ENCODE measurements at regions not wholly inside any gene's neighbourhood (a gene's known extent, or its start where the extent isn't known, plus 50 kb on each side); places are given as distances from the start of the nearest gene placed in this dataset.

GRCh38 chr1:59229138-59229537 is 67.8 kb upstream of the FGGY start:
- TF ChIP-seq, protein P1, sequence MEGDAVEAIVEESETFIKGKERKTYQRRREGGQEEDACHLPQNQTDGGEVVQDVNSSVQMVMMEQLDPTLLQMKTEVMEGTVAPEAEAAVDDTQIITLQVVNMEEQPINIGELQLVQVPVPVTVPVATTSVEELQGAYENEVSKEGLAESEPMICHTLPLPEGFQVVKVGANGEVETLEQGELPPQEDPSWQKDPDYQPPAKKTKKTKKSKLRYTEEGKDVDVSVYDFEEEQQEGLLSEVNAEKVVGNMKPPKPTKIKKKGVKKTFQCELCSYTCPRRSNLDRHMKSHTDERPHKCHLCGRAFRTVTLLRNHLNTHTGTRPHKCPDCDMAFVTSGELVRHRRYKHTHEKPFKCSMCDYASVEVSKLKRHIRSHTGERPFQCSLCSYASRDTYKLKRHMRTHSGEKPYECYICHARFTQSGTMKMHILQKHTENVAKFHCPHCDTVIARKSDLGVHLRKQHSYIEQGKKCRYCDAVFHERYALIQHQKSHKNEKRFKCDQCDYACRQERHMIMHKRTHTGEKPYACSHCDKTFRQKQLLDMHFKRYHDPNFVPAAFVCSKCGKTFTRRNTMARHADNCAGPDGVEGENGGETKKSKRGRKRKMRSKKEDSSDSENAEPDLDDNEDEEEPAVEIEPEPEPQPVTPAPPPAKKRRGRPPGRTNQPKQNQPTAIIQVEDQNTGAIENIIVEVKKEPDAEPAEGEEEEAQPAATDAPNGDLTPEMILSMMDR (IDR thresholded peaks at IDR 0.05; ENCODE audit: poor library complexity): no peak
- TF ChIP-seq EZH2 (IDR thresholded peaks at IDR 0.05; ENCODE audit: borderline replicate concordance) (no peak), EZH2phosphoT487 (IDR thresholded peaks at IDR 0.05; ENCODE audit: low read depth, severe bottlenecking, unreplicated experiment) (no peak)
- H3K4me1 ChIP-seq (ENCODE audit: insufficient read depth): peaks cover 6% of the 10 kb centered on the region
- H3K27me3 ChIP-seq: no peaks in the 10 kb centered on the region
- H3K27ac ChIP-seq: no peak overlapping the region
- H2AFZ ChIP-seq: no peak overlapping the region
- H3K4me3 ChIP-seq: no peak overlapping the region
- H3K9me3 ChIP-seq (ENCODE audit: low read depth): no peaks in the 10 kb centered on the region
- H3K4me2 ChIP-seq: no peak overlapping the region
- H3K79me2 ChIP-seq: no peaks in the 10 kb centered on the region
- no peaks in the 10 kb centered on the region for H3K9me2 ChIP-seq (replicated peaks; ENCODE audit: insufficient read depth)
- H4K20me1 ChIP-seq (ENCODE audit: insufficient read depth, poor library complexity, severe bottlenecking): no peaks in the 10 kb centered on the region
- H3K36me3 ChIP-seq (replicated peaks; ENCODE audit: insufficient read depth, low read depth): no peaks in the 10 kb centered on the region
- DNase-seq (ENCODE audit: low spot score): no peak

GRCh38 chr1:59230622-59231021 is 66.3 kb upstream of the FGGY start:
- H3K4me2 ChIP-seq: no peak overlapping the region
- H3K9me2 ChIP-seq (replicated peaks; ENCODE audit: insufficient read depth): no peaks in the 10 kb centered on the region
- H3K27me3 ChIP-seq: no peaks in the 10 kb centered on the region
- 93% methylated on average over 2 of the region's 2 CpGs for WGBS (ENCODE audit: low lambda C conversion rate, missing lambda C conversion rate)
- no peaks in the 10 kb centered on the region for H3K4me1 ChIP-seq (ENCODE audit: insufficient read depth)
- no peaks in the 10 kb centered on the region for H3K79me2 ChIP-seq
- no peaks in the 10 kb centered on the region for H3K36me3 ChIP-seq (replicated peaks; ENCODE audit: insufficient read depth, low read depth)
- no peak overlapping the region for H2AFZ ChIP-seq
- H3K27ac ChIP-seq: no peak overlapping the region
- DNase-seq (ENCODE audit: low spot score): no peak
- H3K9me3 ChIP-seq (ENCODE audit: low read depth): no peaks in the 10 kb centered on the region
- H3K4me3 ChIP-seq: no peak overlapping the region
- no peak for TF ChIP-seq EZH2phosphoT487 (IDR thresholded peaks at IDR 0.05; ENCODE audit: low read depth, severe bottlenecking, unreplicated experiment)
- no peak for TF ChIP-seq EZH2 (IDR thresholded peaks at IDR 0.05; ENCODE audit: borderline replicate concordance)
- TF ChIP-seq, protein P1 (IDR thresholded peaks at IDR 0.05; ENCODE audit: poor library complexity): no peak
- no peaks in the 10 kb centered on the region for H4K20me1 ChIP-seq (ENCODE audit: insufficient read depth, poor library complexity, severe bottlenecking)

DNA sequence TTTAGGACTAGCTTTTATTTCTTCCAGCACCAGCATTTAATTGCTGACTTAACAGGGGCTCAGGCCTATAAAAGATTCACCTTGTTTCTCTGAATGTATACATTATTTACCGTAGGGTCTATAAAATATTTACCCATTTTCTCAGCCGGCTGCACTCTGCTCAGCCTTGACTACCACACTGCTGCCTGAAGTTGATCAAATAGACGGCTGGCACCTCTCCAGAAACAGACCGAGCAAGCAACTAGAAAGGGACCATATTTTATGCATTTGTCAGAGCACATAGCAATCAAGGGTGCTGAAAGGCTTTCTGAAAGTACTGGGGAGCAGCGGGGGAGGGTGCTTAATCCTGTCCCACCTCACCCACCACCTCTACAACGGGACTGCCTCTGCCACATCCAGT is 64.7 kb upstream of the FGGY start:
- peak; percentile 38 for DNase-seq (ENCODE audit: low spot score)
- 54% methylated on average over 6 of the region's 6 CpGs for WGBS (ENCODE audit: low lambda C conversion rate, missing lambda C conversion rate)
- TF ChIP-seq EZH2 (IDR thresholded peaks at IDR 0.05; ENCODE audit: borderline replicate concordance): no peak
- TF ChIP-seq EZH2phosphoT487 (IDR thresholded peaks at IDR 0.05; ENCODE audit: low read depth, severe bottlenecking, unreplicated experiment): no peak
- TF ChIP-seq, protein P1 (IDR thresholded peaks at IDR 0.05; ENCODE audit: poor library complexity): no peak
- H3K4me2 ChIP-seq: no peak overlapping the region
- no peak overlapping the region for H2AFZ ChIP-seq
- no peaks in the 10 kb centered on the region for H3K9me3 ChIP-seq (ENCODE audit: low read depth)
- H4K20me1 ChIP-seq (ENCODE audit: insufficient read depth, poor library complexity, severe bottlenecking): no peaks in the 10 kb centered on the region
- no peaks in the 10 kb centered on the region for H3K36me3 ChIP-seq (replicated peaks; ENCODE audit: insufficient read depth, low read depth)
- no peaks in the 10 kb centered on the region for H3K79me2 ChIP-seq
- H3K27me3 ChIP-seq: no peaks in the 10 kb centered on the region
- H3K27ac ChIP-seq: no peak overlapping the region
- H3K4me1 ChIP-seq (ENCODE audit: insufficient read depth): no peaks in the 10 kb centered on the region
- H3K9me2 ChIP-seq (replicated peaks; ENCODE audit: insufficient read depth): no peaks in the 10 kb centered on the region
- no peak overlapping the region for H3K4me3 ChIP-seq

GRCh38 chr1:59233444-59233843 is 63.5 kb upstream of the FGGY start:
- H3K4me1 ChIP-seq (ENCODE audit: insufficient read depth): no peaks in the 10 kb centered on the region
- no peaks in the 10 kb centered on the region for H3K36me3 ChIP-seq (replicated peaks; ENCODE audit: insufficient read depth, low read depth)
- H3K79me2 ChIP-seq: no peaks in the 10 kb centered on the region
- 98% methylated on average over 1 of the region's 1 CpG for WGBS (ENCODE audit: low lambda C conversion rate, missing lambda C conversion rate)
- no peak overlapping the region for H3K4me3 ChIP-seq
- TF ChIP-seq EZH2phosphoT487 (IDR thresholded peaks at IDR 0.05; ENCODE audit: low read depth, severe bottlenecking, unreplicated experiment): no peak
- TF ChIP-seq EZH2 (IDR thresholded peaks at IDR 0.05; ENCODE audit: borderline replicate concordance): no peak
- TF ChIP-seq, protein P1 (IDR thresholded peaks at IDR 0.05; ENCODE audit: poor library complexity): no peak
- DNase-seq (ENCODE audit: low spot score): no peak
- H3K4me2 ChIP-seq: no peak overlapping the region
- H3K27me3 ChIP-seq: no peaks in the 10 kb centered on the region
- H4K20me1 ChIP-seq (ENCODE audit: insufficient read depth, poor library complexity, severe bottlenecking): no peaks in the 10 kb centered on the region
- no peak overlapping the region for H2AFZ ChIP-seq
- H3K27ac ChIP-seq: no peak overlapping the region
- H3K9me2 ChIP-seq (replicated peaks; ENCODE audit: insufficient read depth): no peaks in the 10 kb centered on the region
- no peaks in the 10 kb centered on the region for H3K9me3 ChIP-seq (ENCODE audit: low read depth)

All from hepatocyte (in vitro differentiated cells).